SK-N-SH (cell line): ENCODE measurements at regions not wholly inside any gene's neighbourhood (a gene's known extent, or its start where the extent isn't known, plus 50 kb on each side); places are given as distances from the start of the nearest gene placed in this dataset.

Source experiments
- CHD2 ChIP-seq: fragments of 150-350 bp; IDR thresholded peaks from 2 replicates; pipeline ENCODE4 v1.6.1; 2018; ENCODE audit warnings: low read length; ENCODE audit not compliant: partially characterized antibody
- MEF2A ChIP-seq: IDR thresholded peaks from 2 replicates; pipeline ENCODE4 v1.4.0; 2012; ENCODE audit warnings: low read depth, borderline replicate concordance
- POLR2AphosphoS5 ChIP-seq: IDR thresholded peaks from 2 replicates; pipeline ENCODE4 v1.6.1; 2012; ENCODE audit warnings: low read depth, low read length
- SIN3A ChIP-seq: IDR thresholded peaks from 2 replicates; pipeline ENCODE4 v1.6.1; 2012; ENCODE audit warnings: low read depth, mild to moderate bottlenecking, low read length, moderate library complexity, borderline replicate concordance
- TAF1 ChIP-seq: IDR thresholded peaks from 2 replicates; pipeline ENCODE4 v1.6.1; 2012; ENCODE audit warnings: low read depth, mild to moderate bottlenecking, low read length, moderate library complexity, borderline replicate concordance
- TF ChIP-seq, protein P1 (sequence below): IDR thresholded peaks from 2 replicates; pipeline ENCODE4; 2012
- TF ChIP-seq, protein P2 (sequence below): fragments of 200-600 bp; sonication (generic); IDR thresholded peaks from 2 replicates; pipeline ENCODE4 v1.6.1; 2017; ENCODE audit warnings: antibody characterized with exemption, mild to moderate bottlenecking, moderate library complexity
- TF ChIP-seq, protein P3 (sequence below): IDR thresholded peaks from 2 replicates; pipeline ENCODE4 v1.4.0; 2012; ENCODE audit warnings: low read depth, borderline replicate concordance

DNA sequence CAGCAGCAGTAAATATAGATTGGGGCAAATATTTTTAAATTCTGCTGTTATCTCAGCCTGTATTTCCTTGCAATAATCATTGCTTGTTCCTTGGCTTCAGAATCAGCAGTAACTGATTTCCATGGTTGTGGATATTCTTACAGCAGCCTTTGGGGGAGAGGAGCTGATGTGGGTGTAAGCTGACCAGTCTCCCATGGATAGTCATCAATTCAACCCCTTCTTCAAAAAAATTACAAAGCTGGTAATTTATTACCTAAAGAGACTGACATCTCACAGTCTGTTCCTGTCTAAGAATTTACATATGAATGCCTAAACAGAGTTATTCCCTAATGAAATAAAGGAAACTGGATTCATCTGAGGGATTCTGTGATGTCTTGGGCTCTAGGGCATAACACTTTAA is 103.1 kb upstream of the CABCOCO1 start:
- no peak for TF ChIP-seq MEF2A
- TF ChIP-seq SIN3A, result no peak
- TF ChIP-seq, protein P1, sequence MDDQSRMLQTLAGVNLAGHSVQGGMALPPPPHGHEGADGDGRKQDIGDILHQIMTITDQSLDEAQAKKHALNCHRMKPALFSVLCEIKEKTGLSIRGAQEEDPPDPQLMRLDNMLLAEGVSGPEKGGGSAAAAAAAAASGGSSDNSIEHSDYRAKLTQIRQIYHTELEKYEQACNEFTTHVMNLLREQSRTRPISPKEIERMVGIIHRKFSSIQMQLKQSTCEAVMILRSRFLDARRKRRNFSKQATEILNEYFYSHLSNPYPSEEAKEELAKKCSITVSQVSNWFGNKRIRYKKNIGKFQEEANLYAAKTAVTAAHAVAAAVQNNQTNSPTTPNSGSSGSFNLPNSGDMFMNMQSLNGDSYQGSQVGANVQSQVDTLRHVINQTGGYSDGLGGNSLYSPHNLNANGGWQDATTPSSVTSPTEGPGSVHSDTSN, result no peak
- TF ChIP-seq, protein P2, sequence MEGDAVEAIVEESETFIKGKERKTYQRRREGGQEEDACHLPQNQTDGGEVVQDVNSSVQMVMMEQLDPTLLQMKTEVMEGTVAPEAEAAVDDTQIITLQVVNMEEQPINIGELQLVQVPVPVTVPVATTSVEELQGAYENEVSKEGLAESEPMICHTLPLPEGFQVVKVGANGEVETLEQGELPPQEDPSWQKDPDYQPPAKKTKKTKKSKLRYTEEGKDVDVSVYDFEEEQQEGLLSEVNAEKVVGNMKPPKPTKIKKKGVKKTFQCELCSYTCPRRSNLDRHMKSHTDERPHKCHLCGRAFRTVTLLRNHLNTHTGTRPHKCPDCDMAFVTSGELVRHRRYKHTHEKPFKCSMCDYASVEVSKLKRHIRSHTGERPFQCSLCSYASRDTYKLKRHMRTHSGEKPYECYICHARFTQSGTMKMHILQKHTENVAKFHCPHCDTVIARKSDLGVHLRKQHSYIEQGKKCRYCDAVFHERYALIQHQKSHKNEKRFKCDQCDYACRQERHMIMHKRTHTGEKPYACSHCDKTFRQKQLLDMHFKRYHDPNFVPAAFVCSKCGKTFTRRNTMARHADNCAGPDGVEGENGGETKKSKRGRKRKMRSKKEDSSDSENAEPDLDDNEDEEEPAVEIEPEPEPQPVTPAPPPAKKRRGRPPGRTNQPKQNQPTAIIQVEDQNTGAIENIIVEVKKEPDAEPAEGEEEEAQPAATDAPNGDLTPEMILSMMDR, result no peak
- TF ChIP-seq POLR2AphosphoS5, result no peak
- TF ChIP-seq, protein P3, sequence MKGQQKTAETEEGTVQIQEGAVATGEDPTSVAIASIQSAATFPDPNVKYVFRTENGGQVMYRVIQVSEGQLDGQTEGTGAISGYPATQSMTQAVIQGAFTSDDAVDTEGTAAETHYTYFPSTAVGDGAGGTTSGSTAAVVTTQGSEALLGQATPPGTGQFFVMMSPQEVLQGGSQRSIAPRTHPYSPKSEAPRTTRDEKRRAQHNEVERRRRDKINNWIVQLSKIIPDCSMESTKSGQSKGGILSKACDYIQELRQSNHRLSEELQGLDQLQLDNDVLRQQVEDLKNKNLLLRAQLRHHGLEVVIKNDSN, result no peak
- TF ChIP-seq CHD2, result no peak
- TF ChIP-seq TAF1, result no peak
